NT2/D1 (cell line): ENCODE measurements at regions not wholly inside any gene's neighbourhood (a gene's known extent, or its start where the extent isn't known, plus 50 kb on each side); places are given as distances from the start of the nearest gene placed in this dataset.

Experiments
- DNase-seq: peaks from one replicate; pipeline ENCODE4 v3.0.0-alpha.2; 2011; ENCODE audit warnings: low read depth, low spot score
- H3K27me3 ChIP-seq: 2 replicates; pipeline ENCODE4 v1.6.0; 2011; ENCODE audit warnings: mild to moderate bottlenecking; ENCODE audit not compliant: insufficient read length, insufficient read depth
- H3K36me3 ChIP-seq: 2 replicates; pipeline ENCODE4 v1.6.1; 2011; ENCODE audit warnings: mild to moderate bottlenecking, low read length, mixed read lengths; ENCODE audit not compliant: insufficient read depth, insufficient read length
- H3K4me1 ChIP-seq: 2 replicates; pipeline ENCODE4 v1.5.1; 2011; ENCODE audit not compliant: insufficient read depth, insufficient read length
- H3K4me3 ChIP-seq: 2 replicates; pipeline ENCODE4 v1.5.1; 2011; ENCODE audit warnings: low read depth; ENCODE audit not compliant: insufficient read length
- H3K9ac ChIP-seq: 2 replicates; pipeline ENCODE4 v1.6.0; 2011; ENCODE audit warnings: low read depth; ENCODE audit not compliant: insufficient read length
- H3K9me3 ChIP-seq: 2 replicates; pipeline ENCODE4 v1.5.1; 2011; ENCODE audit warnings: mild to moderate bottlenecking, low read length; ENCODE audit not compliant: insufficient read depth
- SUZ12 ChIP-seq: IDR thresholded peaks from 2 replicates; pipeline ENCODE4 v1.6.1; 2011; ENCODE audit not compliant: insufficient read length, insufficient read depth; ENCODE audit errors: extremely low read depth
- YY1 ChIP-seq: IDR thresholded peaks from 2 replicates; pipeline ENCODE4 v1.6.1; 2011; ENCODE audit not compliant: insufficient read length, insufficient read depth
- ZNF274 ChIP-seq: IDR thresholded peaks from 2 replicates; pipeline ENCODE4 v1.6.1; 2011; ENCODE audit warnings: mild to moderate bottlenecking, low read depth, low read length

DNA sequence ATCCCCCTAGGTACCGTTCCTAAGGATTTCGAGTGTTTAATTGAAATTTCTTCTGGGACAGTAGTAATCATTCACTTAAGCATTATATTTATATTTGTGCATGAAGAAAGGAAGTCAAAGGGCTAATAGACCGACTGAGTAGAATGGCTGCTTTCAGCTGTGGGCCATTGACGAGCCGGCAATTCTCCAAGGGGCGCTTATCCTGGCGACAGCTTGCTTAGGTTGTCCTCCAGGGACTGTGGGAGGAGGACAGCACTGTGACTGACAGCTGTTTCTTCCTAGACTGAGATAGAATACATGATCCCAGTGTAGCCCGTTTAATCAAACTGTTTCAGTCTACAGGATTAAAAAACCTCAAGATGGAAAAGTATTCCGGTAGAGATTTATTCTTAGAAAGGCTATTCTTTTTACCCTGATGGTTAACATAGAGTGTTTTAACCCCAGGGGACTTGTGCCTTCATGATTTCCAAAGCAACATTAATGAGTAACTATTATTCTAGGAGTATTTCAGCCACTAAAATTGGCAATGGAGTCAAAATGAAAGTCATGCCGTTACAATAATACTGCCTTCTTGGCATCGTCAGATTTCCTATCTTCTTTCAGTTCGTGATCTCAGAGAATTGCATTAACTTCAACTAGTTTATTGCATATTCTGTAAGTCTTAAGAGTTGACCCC lies 943.1 kb upstream of the WWC1 start:
- no peaks in the 10 kb centered on the region for H3K9me3 ChIP-seq
- H3K4me3 ChIP-seq: no peak overlapping the region
- no peak overlapping the region for H3K9ac ChIP-seq
- no peaks in the 10 kb centered on the region for H3K36me3 ChIP-seq
- no peaks in the 10 kb centered on the region for H3K4me1 ChIP-seq
- DNase-seq: no peak
- no peaks in the 10 kb centered on the region for H3K27me3 ChIP-seq
- no peak for TF ChIP-seq ZNF274
- TF ChIP-seq YY1: no peak
- no peak for TF ChIP-seq SUZ12

DNA sequence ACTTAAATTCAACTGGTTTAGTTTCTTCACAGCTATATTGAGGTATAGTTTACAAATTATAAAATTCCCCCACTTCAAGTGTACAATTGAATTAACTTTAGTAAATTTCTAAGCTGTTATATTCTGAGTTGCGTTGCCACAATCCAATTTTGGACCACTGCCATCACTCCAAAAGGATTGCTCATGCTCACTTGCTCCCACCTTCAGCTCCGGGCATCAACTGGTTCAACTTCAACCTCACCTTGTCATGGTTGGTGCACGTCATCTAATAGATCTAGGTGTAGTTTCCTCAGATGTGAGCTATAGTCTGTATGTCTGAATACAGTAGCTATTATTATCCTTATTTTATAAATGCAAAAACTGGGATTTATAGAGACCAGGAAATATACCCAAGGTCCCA lies 942.5 kb upstream of the WWC1 start:
- no peak for DNase-seq
- Histone ChIP-seq H3K9ac (no peak overlapping the region), H3K9me3 (no peaks in the 10 kb centered on the region), H3K27me3 (no peaks in the 10 kb centered on the region), H3K4me1 (no peaks in the 10 kb centered on the region), H3K4me3 (no peak overlapping the region), H3K36me3 (no peaks in the 10 kb centered on the region)
- TF ChIP-seq SUZ12 (no peak), ZNF274 (no peak), YY1 (no peak)

DNA sequence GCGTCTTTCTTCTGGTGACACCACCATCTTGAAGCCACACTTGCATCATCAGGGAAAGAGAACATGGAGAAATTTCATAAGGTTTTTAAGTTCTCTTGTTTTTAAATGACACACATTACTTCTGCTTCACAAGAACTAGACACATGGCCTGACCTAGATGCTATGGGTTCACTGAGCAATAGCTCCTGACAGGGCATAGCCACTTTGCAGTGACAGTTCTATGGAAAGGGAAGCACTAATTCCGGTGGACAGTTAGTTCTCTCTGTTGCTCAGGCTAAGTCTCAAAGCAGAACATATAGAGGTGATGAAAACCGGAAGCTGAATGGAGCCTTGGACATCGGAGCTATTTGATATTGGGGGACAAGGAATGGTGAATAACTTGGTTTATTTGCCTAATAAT lies 940.1 kb upstream of the WWC1 start:
- TF ChIP-seq SUZ12 (no peak), ZNF274 (no peak), YY1 (no peak)
- no peaks in the 10 kb centered on the region for H3K4me1 ChIP-seq
- H3K9ac ChIP-seq: no peak overlapping the region
- no peak overlapping the region for H3K4me3 ChIP-seq
- no peak for DNase-seq
- H3K36me3 ChIP-seq: no peaks in the 10 kb centered on the region
- no peaks in the 10 kb centered on the region for H3K27me3 ChIP-seq
- H3K9me3 ChIP-seq: no peaks in the 10 kb centered on the region

DNA sequence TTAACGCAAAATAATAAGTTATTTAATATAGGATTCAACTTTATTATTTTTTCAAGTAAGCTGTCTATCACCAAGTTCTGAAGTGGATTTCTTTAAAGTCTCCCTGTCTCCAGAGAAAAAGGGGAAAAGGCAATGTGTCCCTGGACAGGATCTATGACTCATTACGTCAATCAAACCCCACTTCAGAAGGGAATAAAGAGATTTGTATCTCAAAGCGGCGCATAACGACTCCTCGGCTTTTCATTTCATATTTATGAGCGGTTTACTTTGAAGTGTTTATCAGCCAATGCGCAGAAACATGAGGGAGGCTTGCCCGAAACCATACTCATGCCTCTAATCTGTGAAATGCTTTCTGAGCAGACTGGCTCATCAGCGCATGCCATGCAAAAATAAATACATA lies 938.6 kb upstream of the WWC1 start:
- TF ChIP-seq SUZ12: no peak
- no peak for TF ChIP-seq YY1
- TF ChIP-seq ZNF274: no peak
- no peaks in the 10 kb centered on the region for H3K27me3 ChIP-seq
- H3K9me3 ChIP-seq: no peaks in the 10 kb centered on the region
- no peak overlapping the region for H3K4me3 ChIP-seq
- H3K9ac ChIP-seq: no peak overlapping the region
- DNase-seq: no peak
- H3K4me1 ChIP-seq: peaks cover under 1% of the 10 kb centered on the region
- no peaks in the 10 kb centered on the region for H3K36me3 ChIP-seq

DNA sequence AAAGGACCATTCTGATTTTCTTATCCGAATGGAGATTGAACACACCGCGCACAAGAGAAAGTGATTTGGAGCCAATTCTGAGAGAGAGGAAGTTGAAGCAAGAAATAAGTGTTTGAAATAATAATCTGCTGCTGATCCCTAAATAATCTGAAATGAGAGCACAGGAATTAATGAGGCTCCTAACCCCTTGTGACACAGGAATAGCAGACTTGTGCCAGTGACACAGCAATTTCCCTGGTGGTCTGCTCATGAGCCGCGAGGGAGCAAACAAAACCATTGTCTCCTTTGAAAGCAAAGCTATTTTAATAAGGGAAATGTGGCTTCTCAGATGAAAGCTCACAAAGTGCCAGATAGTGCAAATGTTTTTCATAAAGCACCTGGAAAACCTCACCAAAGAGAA lies 936.1 kb upstream of the WWC1 start:
- no peaks in the 10 kb centered on the region for H3K36me3 ChIP-seq
- DNase-seq: no peak
- H3K9ac ChIP-seq: no peak overlapping the region
- TF ChIP-seq ZNF274 (no peak), YY1 (no peak), SUZ12 (no peak)
- 0 out of 2 replicates have a peak, but pooled peaks cover 4% of the 10 kb centered on the region for H3K9me3 ChIP-seq
- peaks cover 2% of the 10 kb centered on the region for H3K4me1 ChIP-seq
- no peaks in the 10 kb centered on the region for H3K27me3 ChIP-seq
- H3K4me3 ChIP-seq: no peak overlapping the region

DNA sequence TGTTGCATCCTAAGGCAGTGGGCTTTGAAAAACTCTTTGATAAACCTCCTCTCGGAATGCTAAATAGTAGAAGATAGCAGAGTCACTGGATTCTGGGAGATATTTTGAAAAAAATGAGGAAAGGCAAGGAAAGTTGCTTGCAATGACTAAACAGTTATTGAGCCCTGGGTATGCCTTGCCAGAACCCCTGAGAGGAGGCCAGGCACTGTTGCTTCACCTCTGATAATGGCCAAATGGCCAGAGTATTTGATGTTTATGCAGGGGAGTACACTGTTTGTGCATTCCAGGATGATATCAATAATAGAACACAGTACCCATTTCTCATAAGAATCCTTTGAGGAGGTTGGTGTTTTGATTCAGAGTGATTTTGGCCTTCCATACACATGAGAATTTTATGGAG lies 935.1 kb upstream of the WWC1 start:
- no peak overlapping the region for H3K9ac ChIP-seq
- TF ChIP-seq SUZ12 (no peak), ZNF274 (no peak), YY1 (no peak)
- H3K9me3 ChIP-seq: 0 out of 2 replicates have a peak, but pooled peaks cover 4% of the 10 kb centered on the region
- H3K27me3 ChIP-seq: no peaks in the 10 kb centered on the region
- H3K4me1 ChIP-seq: peaks cover 2% of the 10 kb centered on the region
- no peaks in the 10 kb centered on the region for H3K36me3 ChIP-seq
- no peak overlapping the region for H3K4me3 ChIP-seq
- no peak for DNase-seq

DNA sequence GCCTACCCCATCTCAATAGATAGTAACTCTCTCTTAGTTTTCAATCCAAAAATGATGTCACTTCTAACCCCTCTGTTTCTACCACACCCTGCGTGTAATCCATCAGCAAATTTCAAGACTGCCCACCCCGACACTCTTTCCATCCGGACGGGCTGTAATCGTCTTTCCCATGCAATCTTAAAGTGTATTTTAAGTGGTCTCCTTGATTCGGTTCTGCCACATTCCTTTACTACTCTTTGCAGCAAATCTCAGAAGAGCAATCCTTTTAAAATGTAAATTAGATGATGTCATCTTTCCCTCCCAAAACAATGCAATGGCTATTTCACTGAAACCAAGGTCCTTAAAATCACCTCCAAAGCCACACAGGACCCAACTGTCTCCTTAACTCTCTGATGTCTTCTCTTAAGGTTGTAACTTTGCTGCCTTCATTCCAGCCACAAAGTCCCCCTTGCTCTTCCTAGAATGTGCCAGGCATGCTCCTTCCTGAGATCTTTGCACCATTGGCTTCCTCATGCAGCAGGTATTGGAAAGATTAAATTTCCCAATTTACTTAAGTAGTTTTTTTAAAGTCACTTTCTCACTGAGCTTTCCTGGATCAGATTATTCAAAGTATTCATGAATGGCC lies 932.5 kb upstream of the WWC1 start:
- Histone ChIP-seq H3K4me3 (no peak overlapping the region), H3K4me1 (peaks cover 2% of the 10 kb centered on the region), H3K9me3 (peaks cover 7% of the 10 kb centered on the region), H3K9ac (no peak overlapping the region), H3K36me3 (no peaks in the 10 kb centered on the region), H3K27me3 (no peaks in the 10 kb centered on the region)
- TF ChIP-seq ZNF274 (no peak), SUZ12 (no peak), YY1 (no peak)
- DNase-seq: peak; percentile 61

DNA sequence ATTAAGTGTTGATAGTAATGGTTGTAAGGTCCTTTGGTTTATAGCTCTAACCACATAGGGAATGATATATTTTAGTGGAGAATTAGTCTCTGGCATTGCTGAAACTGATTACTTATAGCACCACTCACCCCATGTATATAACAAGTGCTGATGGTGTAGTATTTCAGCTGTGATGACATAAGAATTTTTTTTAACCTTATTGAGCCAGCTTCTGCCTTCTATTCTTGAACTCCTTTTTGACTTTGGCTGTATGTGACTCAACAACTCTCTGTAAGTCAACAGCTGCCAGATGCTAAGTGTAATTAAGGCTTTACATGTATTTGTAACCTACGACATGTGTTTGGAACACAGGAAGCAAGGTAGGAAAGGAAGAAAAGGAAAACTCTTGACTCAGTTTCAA lies 929.6 kb upstream of the WWC1 start:
- TF ChIP-seq SUZ12: no peak
- TF ChIP-seq YY1: no peak
- no peak for TF ChIP-seq ZNF274
- Histone ChIP-seq H3K4me1 (peaks cover 2% of the 10 kb centered on the region), H3K36me3 (no peaks in the 10 kb centered on the region), H3K27me3 (no peaks in the 10 kb centered on the region), H3K9me3 (peaks cover 18% of the 10 kb centered on the region), H3K4me3 (no peak overlapping the region), H3K9ac (no peak overlapping the region)
- DNase-seq: no peak
